Ecto neural progenitor cell (in vitro differentiated cells): ENCODE measurements at regions not wholly inside any gene's neighbourhood (a gene's known extent, or its start where the extent isn't known, plus 50 kb on each side); places are given as distances from the start of the nearest gene placed in this dataset.

Experiments
- DNase-seq: peaks from one replicate; pipeline ENCODE4 v3.0.0-alpha.2; 2018; ENCODE audit warnings: low spot score

DNA sequence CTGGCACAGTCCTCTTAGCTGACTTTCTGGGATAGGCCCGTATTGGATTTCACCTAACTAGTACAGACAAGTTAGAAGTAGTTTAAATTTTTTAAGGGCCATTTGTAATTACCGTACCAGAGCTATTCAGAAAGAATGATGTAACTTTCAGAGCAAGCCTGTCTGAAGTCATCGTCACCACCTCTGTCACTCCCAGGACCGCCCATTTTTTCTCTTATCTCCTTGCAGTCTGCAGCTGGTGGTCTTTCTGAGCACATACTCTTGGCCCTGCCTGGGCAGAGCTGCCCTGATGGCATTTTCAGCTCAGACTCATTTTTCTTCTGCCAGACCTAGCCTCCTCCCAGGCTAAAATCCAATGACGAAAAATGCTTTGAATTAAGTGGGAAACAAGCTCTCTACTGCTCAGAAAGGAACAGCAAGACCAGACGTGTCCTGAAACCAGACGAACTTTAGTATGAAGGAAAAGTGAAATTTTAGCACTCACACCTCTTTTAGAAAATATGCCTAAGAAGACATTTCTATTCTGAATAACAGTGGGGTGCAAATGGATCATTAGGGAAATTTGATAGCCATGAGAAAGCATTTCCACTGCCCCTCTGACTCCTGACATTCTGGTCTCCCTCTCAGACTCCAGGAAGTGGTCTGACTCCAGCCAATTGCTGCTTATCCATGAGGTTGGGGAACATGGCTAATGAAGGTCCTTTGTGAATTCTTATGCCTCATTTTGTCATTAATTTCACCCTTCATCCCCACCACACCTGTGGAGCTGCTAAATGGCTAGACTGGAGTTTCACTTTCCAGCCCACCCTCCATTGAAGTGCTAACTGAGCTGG, 162.4 kb upstream of the GYPA start:
- no peak for DNase-seq

DNA sequence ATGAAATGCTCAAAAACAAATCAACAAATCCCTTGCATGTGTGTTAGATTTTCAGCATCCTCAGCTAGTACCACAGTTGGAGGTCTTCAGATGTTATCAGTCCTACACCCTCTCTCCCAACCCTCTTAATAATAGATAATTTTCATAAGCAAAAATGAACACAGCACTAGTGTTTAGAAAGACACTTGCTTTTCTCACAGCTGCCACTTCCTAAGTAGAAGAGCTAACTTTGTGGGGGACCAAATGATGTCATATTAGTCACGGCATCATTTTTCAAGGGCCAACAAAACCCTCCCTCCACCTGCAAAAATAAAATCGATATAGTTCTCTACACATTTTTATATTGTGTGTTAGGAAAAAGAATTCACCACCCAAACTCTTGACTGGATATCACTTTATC, 163.5 kb upstream of the GYPA start:
- DNase-seq, result no peak

DNA sequence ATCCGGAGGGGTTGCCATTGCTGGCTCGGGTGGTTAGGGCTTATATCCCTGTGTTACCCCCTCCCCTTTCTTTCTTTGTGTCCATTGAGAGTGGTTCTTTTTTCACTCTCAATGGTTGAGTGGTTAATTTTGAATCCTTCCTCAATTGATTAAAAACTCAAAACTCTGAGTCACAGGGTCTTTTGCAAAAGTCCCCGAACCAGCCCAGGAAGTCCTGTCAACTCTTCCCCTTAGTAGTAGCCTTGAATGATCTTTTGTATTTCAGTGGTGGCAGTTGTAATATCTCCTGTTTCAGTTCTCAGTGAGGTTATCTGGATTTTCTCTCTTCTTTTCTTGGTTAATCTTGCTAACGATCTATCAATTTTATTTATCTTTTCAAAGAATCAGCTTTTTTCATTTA, 170.0 kb upstream of the GYPA start:
- no peak for DNase-seq

DNA sequence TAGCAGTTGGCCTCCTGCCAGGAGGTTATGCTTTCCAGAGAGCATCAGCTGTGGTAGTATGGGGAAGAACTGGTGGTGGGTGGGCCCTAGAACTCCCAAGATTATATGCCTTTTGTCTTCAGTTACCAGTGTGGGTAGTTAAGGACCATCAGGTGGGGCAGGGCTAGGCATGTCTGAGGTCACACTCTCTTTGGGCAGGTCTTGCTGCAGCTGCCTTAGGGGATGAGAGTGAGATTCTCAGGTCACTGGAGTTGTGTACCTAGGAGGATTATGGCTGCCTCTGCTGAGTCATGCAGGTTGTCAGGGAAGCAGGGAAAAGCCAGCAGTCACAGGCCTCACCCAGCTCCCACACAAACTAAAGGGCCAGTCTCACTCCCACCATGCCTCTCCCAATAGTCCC, 172.9 kb upstream of the GYPA start:
- DNase-seq, result no peak

DNA sequence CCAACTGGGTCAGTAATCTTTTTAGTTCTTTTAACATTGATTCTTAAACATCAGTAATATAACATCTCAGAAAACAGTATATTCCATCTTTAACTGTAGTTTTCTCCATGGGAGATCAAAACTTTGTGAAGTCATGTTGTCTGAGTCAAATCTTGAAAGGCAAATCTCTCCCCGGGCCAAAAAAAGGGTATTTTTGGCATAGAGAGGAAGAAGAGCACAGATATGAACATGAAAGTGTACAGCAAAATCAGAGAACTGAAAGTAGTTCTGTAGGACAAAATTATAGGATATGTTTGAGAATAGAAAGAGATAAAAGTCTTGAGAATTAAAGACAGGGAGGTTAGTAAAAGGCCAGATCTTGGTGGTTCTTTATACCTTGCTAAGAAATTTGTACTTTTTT, 176.4 kb upstream of the GYPA start:
- no peak for DNase-seq

DNA sequence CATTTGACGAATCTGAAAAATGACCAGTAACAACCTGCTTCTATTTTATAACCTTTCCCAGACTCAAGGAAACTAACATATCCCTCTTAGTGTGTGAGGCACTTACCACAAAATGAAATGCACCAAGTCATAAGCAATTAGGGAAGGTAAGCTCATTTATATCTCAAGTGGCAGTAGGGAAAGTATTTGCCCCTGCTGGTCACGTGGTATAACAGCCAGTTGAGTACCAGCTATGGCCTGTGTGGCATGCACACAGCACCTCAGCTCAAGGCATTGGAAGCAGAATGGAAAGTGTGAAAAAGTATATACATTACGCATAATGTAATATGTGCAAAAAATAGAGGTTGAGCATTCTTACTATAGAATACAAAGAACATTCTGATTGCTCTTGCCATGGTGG, 178.3 kb upstream of the GYPA start:
- no peak for DNase-seq

DNA sequence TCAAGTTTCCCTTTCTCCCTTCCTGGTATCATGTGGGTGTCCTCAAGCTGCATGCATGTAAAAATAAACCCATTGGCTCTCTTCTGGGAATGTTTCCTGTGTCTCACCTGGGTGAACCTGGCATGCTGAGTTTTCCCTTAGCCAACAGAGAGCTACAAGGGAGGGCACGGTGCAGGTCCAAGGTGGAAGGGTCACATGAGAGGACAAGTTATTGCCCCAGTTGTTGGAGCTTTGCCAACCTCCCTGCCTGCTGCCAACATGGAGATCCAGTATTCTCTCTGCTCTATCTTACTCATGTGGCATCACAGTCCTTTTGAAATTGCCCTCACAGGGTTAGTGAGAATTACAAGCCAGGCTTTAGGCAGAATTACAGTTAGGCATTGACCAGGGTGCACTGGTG, 196.1 kb upstream of the GYPA start:
- no peak for DNase-seq

DNA sequence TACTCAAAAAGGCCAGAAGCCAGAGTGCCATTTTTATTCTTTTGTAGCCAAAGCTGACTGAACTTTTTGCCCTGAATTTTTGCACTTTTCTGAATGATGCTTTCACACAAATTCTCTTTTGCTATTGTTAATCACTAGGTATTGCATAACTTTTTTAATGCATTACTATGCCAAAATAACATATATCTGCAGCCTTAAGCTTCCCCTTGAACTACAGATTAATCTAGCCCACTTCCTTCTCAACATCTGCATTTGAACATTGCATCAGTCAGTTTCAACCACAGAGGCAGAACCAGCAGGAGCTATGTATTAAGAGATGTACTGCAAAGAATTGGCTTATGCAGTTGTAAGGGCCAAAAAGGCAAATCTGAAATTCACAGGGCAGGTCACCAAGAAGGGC, 197.6 kb upstream of the GYPA start:
- no peak for DNase-seq

DNA sequence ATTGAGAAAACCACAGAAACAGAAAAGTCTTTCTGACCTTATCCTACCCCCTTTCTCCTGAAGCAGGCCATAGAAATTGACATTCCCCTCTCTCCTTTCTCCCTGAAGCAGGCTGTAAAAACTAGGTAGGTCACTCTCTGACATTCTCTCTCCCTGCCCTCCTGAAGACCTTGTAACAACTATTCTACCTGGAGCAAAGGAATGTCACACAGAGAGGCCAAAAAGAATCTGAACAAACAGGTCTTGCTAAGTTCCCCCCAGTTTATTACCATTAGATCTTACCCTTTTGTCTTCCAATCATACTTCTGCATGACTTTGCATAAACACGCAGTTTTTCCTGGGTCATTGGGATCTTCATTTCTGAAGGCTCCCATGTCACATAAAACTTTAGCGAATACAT, 198.3 kb upstream of the GYPA start:
- DNase-seq, result no peak

DNA sequence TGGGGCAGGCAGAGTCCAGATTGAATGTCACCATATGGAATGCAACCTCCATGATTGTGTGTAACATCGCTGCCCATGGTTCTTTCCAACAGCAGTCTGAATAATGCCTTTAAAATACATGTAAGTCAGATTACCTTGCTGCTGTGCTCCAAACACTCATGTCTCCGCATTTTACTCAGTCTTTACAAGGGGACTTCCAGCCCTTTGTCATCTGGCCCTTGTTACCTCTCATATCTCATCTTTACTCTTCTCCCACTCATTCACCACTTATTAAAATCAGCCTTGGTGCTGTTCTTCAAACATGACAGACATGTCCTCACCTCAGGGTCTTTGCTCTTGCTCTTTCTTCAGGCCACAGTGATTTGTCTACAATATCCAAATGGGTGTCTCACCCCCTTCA, 200.4 kb upstream of the GYPA start:
- no peak for DNase-seq

DNA sequence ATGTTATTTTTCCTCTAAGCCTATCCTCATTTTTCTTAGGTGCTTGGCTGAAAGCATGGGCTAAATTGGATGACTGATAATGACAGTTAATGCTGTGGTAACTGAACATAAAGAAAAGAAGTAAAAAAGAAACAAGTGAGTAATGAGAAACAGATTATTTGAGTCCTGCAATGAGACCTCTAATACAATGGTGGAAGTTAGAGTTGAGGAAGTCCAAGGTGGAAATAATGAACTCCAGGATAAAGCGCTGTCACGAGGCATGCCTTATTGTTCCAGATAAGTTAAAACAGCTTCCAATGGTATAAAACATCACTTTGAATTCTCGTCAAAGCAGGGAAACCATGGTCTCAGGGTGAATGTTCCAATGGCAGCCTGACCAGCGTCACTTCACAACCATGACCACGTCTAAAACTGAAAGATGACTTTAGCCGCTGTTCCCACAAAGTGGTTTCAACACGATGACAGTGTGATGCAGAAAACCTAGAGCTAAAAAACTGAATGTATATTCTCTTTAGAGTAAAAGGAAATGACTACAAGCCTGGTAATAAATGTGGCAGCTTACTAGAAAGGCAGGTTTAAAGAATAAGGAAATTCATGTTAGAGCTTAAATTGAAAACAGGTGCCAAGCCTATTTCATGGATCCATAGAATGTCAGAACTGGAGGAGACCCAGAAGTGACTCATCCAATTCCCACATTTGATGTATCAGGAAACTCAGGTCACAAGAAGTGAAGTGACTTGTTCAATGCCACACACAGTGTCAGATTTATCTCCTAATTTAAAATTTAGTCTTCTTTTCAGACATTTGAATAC, 202.6 kb upstream of the GYPA start:
- DNase-seq, result no peak

DNA sequence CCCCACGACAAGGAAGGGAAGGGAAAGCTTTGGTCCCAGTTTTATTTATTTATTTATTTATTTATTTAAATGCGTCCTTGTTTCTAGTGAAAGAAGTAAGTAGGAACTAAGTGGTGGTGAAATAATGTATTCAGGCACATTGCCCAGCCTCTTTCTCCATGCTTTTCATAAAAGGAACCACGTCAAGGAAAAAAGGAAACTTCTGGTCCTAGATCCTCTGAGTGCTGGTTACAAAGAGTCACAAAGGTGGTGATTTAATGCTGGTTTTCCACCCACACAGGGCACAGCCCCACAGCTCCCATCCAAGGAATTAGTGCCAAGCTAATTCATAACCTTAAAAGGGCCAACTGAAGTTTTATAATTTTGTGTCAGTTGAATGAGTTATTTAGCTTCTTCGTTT, 206.6 kb upstream of the GYPA start:
- DNase-seq, result no peak

DNA sequence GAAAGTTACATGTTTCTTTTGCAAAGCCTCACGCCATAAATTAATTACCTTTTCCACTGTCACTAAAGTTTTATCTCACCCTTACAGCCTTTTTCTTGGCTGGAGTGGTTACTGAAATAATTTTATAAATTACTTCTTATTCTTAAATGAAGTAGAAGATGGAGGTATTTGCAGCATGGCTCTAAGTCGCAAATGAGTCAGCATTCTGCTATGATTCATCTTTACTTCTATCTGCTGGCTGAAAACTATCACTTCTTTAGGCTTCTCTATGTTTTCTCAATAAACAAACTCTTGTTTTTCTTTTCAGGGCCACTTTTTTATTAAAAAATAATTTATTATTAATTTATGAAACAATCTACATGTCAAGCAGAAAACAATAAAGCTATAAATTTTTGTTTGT, 210.2 kb upstream of the GYPA start:
- no peak for DNase-seq

DNA sequence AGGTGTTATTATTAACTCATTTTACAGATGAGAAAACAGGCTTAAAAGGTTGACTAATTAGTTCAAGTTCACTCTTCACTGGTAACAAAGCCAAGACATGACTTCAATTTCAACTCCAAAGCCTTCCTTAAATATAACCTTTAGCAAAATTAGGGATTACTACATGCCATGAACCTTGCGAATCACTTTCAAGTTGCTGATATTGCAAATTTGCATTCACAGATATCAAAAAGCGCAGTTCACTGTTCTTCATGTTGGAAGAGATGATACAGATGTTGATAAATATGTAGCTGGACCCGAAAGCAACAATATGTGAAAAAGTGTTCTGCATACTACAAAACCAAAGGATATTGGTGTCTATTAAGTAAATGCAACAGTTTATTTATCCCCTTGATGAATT, 210.8 kb upstream of the GYPA start:
- no peak for DNase-seq

DNA sequence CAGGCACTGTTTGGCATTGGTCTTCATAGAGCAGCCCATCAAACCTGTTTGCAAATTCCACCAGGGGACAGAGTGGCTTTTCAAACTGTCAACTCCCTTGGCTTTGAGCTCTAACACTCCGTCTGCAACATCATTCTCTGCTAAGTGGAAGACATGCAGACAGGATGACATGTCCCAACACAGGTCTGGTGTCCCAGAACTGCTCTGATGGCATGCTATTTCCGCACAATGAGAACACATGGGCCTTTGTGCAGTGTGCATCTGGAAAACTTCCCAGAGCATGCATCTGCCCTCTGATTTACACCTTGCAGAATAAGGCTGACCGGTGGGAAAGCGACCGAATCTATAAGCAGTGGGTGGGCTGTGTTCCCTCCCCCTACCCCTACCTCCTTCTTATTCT, 212.8 kb upstream of the GYPA start:
- DNase-seq, result no peak

DNA sequence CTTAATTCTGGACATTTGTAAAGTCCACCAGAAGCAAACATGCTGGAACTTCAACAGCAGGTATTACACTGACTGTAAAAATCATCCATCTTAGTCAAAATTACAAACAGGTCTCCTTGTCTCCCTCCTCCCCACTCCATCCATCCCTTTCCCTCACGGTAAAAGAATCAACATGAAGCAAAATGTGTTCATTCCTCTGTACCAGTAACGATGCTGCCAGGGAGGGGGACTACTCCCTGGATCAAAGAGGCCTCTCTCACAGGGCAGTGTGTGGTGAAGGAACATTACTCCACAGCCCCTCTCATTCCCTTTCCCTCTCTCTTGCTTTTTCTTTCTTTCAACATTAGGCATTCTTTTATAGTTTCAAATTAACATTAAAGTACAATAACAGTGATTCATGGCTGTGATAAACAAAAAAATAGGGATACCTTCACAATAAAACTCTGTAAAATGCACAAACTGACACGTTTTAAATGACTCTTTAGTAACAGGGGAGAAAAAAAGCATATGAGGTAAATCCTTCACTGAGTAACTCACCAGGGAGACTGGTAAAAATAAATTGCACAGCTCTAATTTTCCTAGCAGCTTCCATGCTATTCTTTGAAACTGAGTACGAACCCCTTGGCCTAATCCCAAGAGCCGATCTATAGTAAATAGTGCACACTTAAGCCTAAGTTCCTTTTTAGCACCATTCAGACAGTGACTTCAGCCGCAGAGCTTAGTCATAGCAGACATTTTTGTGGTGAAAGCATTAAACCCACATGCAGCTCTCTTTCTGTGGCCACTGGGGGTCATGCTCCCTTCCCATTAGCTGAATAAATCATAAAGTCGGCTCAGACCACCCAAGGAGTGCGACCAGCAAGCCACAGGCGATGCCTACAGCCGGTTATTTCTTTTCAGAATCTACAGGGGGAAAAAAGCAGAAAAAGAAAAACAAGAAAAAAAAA, 215.6 kb upstream of the GYPA start:
- DNase-seq, result peak; percentile 82

DNA sequence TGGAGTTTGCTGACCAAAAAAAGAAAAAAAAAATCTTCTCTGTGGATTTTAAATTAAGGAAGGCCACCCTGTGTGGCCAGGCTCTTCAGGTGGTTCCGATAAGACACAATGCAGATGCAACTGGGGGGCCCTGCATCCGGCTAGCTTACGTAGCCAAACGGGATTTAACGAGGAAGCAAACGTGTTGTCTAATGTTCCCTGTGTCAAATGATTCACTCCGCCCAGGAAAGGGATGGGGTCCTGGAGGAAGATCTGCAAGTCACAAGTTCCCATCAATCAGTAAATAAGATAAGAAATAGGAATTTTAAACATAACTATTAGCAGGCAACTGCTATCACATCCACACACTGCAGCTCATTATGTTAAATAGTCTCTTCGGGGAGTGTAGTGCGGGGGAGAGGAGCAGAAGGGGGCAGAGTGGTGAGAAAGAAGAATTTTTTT, 216.4 kb upstream of the GYPA start:
- DNase-seq, result peak; percentile 47

DNA sequence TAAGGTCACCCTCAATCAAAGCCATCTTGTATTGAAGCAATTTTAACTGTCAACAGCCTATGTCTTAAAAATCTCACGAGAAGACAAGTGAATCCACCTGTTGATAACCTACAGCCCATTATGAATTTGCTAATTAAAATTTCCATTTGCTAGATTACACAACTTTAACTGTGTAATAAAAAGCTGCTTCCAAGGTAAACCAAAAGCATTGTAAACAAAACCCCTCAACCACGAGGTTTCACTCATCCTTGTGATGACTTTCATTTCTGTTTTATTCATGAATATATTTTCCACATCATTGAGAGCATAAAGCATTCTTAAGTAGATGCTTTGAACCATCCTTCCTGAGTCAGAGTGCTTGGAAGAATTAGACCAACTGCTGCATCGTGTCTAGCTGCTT, 217.5 kb upstream of the GYPA start:
- no peak for DNase-seq

DNA sequence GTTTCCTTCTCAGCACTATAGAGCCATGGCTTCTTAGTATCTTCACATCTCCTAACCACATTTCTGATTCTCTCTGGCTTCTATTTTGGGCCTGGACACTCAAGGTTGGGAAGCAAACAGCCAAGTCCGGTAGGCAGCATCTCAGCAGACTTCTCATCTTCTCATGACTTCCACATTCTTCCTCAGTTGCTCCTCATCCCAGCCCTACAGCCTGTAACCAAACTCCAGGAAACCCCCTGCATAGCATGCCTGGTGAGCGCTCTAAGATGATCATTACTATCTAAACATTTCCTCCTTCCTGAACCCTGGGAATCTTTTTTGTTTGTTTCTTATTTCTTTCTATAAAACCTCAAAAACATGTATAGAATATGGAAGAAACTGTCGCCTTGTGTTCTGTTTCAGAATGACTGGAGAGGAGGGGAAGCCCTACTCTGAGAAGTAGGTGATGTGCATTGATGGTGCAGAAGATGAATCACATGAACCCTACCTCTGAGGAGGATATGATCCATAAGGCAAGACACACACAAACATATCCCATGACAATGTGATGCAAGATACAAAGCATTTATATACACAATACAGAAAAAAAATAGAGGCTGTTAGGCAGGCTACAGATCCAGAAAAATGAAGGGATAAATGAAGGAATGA, 219.8 kb upstream of the GYPA start:
- DNase-seq, result no peak

DNA sequence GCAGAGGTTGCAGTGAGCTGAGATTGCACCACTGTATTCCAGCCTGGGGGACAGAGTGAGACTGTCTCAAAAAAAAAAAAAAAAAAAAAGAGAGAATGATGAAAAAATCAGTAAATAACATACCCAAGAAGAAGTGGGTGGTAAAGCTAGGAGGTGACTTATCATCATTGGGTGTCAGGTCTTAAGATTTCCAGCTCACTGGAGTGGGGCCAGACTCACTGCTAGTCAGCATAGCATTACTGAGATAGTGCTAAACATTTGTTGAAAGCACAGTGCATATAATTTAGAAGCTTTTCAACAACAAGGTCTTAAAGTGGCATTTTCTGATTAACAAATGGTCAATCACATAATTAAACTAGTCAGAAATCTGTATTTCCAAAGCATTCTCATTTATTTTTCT, 221.8 kb upstream of the GYPA start:
- no peak for DNase-seq

DNA sequence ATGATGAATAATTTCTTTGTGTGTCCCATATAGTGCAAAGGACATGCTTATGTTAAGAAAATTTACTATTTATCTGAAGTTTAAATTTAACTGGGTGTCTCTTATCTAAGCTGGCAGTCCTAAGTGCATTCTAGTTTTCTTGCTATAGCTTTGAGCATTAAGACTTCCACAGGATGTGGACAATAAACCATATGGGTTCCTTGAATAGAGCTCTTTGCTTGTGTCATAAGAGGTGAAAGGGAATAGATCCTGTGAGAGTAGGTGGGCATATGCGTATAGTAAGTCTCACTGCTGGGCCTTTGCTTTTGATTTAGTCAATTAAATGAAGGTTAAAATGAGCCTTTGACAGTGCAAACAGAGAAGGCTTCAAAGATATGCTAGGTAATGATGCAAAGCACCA, 223.4 kb upstream of the GYPA start:
- no peak for DNase-seq

DNA sequence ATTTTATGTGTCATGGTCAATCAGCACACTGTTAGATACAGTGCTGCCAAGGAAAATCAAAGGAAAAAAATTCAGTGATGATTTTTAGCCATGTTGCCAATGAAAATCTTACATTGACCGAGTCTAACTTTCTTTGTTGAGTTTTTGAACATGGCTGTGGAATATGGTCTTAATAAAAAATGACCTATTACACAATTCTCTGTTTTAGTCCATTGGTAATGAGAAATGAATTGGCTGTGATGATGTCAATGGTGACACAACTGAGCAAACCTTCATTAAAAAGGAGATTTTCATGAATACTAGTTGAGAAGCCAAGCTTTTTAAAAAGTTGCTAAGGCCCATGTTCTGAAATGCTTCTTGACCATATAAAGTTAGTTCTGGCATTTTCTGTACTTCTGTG, 225.9 kb upstream of the GYPA start:
- no peak for DNase-seq
